GM21526 (cell line): ENCODE measurements at regions not wholly inside any gene's neighbourhood (a gene's known extent, or its start where the extent isn't known, plus 50 kb on each side); places are given as distances from the start of the nearest gene placed in this dataset.

ENCODE experiments used
- ATAC-seq: cut with Tn5 transposase; IDR thresholded peaks from one replicate; pipeline ENCODE4 v1.9.1; 2021; ENCODE audit warnings: moderate library complexity; ENCODE audit not compliant: unreplicated experiment, low FRiP score

DNA sequence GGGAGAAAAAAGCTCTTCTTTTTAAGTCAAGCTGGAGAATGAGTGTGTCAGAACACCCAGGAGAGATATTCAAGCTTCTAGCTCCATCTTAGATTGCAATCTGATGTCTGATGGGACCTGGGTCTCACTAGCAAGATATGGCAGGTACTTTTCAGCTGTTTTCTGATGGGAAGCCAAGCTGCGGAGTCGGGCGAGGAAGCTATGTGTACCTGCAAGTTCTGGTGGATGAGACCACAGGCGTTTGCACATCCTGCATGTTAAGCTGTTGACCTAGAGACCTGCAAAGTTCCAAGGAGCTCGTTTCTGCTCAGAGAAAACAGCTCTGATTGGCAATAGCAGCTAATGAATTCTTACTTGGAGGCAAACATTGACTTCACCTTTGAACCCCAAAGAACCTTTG lies 167.3 kb upstream of the GATB start:
- no peak for ATAC-seq

DNA sequence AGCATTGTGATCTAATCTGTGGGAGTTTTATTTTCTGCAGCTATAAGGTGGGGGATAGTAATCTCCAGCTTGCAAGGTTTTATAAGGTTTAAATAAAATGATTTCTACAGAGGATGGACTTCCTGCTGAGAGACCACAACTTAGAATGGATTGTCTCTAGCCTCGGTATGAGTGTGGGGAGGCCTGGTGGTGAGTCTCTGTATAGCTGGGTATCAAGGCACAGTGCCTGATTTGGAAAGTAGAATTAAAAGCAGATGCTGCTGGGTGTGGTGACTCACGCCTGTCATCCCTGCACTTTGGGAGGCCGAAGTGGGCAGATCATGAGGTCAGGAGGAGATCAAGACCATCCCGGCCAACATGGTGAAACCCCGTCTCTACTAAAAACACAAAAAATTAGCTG lies 162.0 kb upstream of the GATB start:
- no peak for ATAC-seq

DNA sequence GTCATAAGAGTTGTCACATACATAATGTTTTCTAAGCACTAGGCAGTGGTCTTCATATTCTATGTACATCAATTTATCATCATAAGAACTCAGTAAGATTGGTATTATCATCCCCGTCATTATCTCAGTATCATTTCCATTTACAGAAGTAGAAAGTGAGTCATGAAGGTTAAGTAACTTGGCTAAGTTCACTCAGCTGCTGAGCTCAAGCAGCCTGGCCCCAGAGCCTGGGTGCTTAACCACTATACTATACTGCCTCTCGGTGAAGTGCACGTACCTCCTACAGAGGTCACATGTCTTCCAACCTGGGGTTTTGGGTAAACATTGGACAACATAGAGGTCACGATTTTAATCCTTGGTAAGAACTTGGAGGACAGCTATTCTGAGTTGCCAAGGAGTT lies 161.5 kb upstream of the GATB start:
- no peak for ATAC-seq

DNA sequence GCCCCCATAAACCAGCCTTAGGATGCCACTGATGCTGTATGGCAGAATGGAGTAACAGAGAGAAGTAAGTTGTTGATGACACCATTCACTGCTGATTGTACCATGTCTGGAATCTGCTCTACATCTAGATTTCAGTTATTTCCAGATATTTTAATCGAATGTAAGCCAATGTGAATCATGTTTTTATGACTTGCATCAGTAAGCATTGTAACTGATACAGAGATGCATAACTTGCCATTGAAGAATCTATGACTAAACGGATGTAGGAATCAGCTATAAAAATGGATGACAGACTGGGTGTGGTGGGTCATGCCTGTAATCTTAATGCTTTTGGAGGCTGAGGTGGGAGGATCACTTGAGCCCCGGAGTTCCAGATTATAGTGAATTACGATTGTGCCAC lies 161.0 kb upstream of the GATB start:
- no peak for ATAC-seq

DNA sequence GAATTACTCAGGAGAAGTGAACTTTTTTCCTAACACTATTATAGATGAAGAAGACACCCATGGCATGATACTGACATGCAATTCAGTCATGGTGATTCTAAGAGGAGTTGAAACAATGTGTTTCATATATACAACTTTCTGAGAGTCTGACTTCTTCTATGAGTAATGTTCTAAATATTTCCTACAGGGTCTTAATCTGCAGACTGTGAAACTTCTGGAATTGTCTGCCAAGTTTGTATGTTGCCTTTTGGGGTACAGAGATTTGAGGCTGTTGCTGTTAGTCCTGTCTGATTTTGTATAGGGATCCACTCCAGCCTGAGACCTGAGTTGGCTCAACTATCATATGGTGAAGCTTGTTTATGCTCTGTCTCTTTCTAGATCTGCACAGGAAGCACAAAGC lies 160.6 kb upstream of the GATB start:
- ATAC-seq: no peak

DNA sequence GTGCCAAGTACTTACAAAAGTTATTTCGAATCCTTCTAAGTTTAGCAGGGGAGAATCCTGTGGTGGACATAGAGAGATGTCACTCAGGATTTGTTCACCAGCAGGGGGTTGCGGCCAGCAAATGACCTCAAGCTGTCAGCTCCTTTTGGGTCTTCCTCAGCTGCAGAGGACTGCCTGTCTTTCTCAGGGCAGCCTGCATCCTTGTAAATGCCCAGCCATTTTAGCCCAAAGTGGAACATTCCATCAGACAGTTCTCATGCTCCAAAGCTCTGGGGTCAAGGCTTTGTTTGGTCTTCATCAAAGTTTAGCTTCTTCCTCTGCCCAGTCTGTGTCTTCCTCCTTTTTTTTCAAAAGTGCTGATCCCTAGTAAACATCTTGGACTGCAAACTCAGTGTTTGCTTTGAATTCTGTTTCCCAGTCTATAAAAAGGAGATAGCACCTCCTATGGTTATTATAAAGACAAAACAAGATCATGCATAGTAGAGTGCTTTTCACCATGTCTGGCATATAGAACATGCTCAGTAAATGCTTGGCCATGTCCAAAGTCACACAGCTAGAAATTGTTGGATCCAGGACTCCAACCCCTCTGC lies 156.4 kb upstream of the GATB start:
- no peak for ATAC-seq

DNA sequence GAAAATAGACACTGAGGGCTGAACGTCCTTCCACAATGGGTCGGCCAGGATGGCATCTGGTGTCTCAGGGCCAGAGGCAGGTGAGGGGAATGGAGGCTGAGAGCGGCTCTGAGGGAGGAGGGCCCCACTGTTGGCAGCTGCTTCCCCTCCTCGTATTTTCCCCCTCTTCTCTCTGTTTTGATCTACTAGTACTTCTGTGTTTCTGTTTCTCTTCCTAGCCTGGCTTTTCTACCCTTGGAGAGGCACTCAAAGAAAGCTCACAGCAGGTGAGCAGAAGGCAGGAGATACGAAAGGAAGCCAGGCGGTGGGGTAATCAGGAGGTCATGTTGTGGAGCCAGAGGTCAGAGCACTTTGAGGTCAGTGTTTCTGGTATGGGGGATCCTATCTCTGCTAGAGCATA lies 151.8 kb upstream of the GATB start:
- peak; percentile 85 for ATAC-seq

DNA sequence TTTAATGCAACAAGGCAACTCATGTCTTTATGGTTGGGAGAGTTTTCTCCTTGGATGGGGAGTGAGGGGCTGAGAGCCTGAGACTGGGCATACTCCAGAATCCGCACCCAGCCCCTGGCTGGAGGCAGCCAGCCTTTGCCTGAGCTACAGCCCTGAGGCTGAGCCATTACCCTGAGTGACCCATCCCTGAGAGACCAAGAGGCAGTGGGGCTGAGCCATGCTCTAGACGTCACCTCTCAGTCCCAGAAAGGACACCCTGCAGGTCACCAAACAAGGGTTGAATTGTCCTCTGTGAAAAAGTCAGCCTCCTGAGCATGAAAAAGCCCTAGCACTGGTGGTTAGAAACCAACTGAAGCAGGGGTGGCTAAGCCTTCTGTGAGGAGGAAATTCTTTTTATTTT lies 151.2 kb upstream of the GATB start:
- ATAC-seq: no peak

DNA sequence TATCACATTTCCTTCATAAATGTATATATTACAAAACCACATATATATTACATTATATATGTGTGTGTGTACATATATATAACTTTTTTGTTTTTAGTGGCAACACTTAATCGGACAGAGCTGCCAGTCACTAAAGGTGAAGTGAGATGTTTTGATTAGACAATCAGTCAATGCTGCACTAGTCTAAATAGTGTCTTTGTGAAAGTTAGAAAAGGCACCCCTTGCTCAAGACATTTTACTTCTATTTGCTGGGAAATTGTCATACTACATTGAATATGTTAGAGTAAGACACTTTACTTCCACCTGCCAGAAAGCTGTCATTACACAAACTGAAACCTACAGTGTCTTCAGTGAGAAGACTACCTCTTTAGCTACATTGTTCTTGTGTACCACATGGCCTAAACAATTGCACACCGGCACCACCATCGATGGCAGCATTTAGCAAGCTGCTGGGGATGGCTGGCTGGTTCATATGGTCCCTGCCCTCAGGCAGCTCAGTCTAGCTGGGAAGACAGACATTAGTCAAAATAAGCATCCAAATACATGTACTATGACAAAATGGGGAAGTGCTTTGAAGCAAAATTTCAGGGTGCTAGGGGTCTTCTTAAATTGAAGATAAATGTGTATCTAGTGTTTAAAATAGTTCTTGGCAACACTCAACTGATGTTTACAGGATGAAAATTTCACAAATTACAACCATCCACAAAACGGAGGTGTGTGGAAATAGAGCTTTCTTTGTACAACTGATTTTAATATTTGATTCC lies 148.1 kb upstream of the GATB start:
- ATAC-seq: no peak

DNA sequence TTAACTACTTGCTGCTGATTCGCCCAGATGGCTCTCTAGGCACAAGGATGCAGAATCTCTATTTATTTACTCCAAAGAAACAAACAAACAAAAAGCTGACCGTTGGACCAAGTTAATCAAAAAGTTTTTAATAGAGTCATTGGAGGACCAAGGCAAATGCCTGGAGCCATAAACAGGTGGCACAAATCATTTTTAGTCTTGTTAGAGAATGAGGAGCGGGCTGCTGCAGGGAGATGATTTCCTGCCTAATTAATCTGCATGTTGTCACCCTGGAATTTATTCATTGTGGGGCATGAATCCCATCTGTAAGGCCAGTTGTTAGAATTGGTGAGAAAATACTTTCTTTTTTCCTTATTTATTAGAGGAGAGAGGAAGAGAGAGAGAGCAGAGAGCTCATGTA lies 147.4 kb upstream of the GATB start:
- no peak for ATAC-seq

DNA sequence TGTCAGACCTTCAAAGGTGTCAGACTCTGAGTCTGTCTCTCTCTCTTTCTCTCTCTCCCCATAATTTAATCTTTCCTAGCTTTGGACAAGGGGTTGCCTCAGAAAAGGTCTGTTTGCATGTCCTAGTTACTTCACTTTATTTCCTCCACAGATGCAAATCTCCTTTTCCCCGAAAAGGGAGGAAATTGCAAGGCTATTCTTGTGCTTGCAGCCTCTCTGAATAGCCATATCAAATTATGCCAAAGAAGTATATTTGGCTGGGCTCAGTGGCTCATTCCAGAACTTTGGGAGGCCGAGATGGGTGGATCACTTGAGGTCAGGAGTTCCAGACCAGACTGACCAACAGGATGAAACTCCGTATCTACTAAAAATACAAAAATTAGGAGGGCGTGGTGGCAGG lies 145.6 kb upstream of the GATB start:
- ATAC-seq: no peak

DNA sequence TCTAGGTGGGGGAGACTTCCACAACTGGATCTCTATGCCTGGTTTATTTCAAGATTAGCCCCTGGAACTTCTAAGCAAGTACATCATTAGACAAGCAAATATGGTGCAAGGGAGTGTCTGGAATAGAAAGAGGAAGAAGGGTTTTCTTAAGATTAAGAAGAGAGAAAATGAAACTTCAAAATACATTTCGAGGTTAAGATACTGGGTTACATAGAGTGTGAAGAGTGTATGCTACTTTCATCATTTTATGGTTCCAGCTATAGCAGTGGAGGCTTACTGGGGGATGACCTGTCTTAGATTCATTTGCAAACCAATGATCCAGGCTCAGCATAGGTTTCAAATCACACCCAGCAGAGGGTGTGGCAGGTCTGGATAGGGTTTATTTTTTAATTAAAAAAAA lies 144.4 kb upstream of the GATB start:
- peak; percentile 91 for ATAC-seq

DNA sequence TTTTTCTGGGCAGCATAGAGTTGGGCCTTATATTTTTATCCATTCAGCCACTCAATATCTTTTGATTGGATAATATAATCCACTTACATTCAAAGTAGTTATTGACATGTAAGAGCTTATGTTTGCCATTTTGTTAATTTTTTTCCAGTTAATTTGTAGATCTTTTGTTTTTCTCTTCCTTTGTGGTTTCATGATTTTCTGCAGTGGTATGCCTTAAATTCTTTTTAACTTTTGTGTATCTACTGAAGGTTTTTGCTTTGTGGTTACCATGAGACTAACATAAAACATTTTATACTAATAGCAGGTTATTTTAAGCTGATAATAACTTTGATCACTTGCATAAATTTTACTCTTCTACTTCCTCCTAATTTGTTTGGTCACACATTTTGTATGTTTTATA lies 140.8 kb upstream of the GATB start:
- no peak for ATAC-seq

DNA sequence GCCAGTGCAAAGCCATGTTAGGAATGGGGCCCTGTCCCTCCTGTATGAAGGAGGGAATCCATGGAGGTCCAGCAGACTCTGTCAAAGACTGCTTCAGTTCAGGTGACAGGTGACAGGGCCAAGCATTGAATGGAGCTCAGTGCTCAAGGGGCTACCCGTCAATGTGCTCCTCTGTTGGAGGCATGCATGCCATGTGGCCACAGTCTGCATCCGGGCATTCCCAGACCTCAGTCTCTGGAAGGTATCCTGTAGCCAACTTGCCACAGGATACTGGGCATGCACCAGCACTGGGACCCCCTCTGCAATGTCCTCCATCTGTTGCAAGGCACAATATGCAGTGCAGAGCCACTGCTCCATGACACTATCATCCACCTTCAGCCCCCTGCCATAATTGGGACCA lies 136.1 kb upstream of the GATB start:
- ATAC-seq: no peak

DNA sequence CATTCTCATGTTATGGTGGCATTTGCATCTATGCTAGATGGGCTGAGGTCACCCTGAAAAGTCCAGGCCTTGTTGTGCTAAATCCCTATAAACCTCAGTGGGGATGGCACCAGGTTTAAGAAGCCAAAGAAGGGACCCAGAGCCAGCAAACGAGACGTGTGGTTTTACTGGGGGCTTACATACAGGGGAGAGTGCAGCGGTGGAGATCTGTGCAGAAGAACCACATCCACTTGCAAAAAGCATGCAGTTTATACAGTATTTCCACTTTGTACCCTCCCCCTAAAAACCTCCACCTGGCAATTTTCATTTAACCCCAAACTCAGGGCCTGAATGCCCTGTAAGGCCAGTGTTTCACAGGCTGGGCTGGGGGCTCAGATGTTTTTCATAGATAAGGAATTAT lies 134.9 kb upstream of the GATB start:
- ATAC-seq: no peak

DNA sequence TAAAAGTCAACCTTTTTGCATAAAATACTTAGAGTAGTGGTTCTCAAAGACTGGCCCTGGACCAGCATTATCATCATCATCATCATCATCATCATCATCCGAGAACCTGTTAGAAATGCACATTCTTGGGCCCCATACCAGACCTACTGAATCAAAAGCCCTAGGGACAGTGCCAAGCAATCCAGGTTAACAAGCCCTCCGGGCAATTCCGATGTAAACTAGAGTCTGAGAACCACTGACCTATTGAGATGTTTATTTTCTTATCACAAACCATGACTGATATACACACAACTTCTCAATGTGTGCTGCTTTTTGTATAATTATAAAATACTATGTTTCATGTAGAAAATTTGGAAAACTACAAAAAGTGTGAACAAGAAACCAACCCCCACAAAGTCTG lies 133.4 kb upstream of the GATB start:
- ATAC-seq: no peak

DNA sequence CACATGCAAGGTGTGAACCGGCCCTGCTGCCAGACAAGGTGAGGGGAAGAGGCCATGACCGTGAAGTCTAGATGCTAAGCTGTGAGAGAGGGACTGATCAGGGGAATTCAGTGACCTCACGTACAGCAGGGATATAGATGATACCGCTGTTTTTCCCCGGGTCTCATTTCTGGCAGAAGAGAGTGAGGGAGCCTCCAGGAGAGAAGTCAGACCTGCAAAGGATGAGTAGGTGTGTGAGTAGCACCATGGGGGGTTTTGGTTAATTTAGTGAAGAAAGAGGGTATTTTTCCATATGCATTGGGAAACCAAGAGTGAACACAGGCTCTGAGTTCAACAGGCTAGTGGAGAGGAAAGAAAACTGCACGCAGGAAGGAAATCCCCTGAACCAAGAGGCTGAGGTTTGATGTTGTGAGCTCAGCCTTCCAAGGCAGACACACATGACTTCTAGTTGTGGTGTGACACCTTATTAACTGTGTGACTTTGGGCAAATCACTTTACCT lies 127.6 kb upstream of the GATB start:
- ATAC-seq: no peak

DNA sequence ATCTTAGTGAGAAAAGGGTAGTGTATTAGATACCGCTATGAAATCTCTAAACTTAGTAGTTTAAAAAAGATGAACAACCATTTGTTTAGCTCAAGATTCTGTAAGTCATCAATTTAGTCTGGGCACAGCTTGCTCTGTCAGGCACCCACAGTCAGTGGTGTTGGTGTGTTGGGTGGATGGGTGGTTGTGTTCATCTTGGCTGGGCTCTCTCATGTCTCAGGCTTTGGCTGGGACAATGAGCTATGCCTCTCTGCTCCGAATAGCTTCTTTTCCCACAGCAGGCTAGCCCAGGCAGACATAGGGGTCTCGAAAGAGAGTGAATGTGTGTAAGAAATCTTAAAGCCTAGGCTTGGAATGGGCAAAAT lies 127.0 kb upstream of the GATB start:
- peak; percentile 36 for ATAC-seq

DNA sequence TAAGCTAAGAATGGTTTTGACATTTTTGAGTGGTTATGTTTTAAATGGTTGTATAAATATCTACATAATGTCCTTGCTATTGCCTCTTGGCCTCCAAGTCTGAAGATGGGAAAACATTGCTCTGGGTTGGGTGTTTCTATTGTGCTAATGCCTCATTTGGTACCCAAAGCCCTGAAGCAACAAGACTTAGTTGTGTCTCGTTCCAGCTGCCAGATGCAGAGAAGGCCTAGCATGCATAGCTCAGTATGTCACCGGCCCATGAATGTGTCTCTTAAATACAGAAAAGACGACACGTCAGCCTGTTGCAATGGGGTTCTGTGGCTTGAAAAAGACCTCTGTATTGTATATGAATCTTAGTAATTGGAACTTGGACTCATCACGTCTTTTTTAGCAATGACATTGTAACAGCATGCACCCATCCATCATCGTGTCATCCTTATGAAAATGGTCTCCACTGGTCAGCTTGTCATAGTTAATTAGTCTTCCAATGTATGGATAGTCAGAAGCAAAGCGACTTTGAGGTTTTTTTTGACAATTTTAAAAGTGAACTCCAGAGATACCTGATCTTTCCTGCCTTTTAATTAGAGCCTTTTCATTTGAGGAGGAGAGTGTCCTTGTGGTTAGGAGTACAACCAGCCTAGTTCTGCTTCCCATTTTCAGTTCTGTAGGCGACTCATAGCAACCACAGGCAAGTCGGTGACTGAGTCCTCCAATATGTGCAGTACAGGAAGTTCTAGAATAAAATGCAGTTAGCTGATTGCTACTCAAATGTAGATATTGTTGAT lies 126.4 kb upstream of the GATB start:
- ATAC-seq: peak; percentile 80

DNA sequence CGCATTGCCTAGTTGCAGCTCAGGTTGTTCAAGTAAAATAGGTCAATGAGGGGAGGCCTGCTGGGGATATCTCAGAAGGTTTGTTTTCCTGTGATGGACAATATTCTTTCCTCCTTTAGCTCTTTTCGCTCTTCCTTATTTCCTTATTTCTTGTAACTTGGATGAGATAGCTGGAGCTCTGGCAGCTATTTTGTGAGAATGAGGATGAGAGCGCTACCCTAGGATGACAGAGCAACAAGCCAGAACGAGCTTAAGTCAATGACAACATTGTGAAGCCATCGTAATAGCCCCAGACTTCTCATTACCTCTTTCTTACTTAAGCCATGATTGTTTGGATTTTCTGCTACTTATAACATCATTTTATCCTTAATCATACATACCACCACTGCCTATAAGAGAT lies 124.3 kb upstream of the GATB start:
- ATAC-seq: no peak

DNA sequence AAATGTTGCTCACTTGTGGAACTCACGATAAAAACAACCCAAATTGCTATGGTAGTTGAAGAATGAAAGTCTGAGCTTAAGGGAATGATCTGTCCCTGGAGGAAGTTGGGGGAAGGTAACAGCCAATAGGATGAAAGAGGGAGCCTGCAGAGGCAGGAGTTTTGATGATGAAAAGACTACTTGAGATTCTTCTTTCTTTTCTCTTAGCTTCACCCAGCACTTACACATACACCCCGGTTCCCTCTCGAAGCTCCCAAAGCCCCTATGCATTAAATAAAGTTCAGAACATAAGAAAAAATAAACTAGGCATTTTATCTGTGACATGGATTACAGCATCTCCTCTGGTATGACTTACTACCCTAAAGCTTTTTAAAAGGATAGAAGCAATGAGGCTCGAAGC lies 122.9 kb upstream of the GATB start:
- no peak for ATAC-seq
